ENCODE measurements at regions not wholly inside any gene's neighbourhood (a gene's known extent, or its start where the extent isn't known, plus 50 kb on each side); places are given as distances from the start of the nearest gene placed in this dataset.

DNA sequence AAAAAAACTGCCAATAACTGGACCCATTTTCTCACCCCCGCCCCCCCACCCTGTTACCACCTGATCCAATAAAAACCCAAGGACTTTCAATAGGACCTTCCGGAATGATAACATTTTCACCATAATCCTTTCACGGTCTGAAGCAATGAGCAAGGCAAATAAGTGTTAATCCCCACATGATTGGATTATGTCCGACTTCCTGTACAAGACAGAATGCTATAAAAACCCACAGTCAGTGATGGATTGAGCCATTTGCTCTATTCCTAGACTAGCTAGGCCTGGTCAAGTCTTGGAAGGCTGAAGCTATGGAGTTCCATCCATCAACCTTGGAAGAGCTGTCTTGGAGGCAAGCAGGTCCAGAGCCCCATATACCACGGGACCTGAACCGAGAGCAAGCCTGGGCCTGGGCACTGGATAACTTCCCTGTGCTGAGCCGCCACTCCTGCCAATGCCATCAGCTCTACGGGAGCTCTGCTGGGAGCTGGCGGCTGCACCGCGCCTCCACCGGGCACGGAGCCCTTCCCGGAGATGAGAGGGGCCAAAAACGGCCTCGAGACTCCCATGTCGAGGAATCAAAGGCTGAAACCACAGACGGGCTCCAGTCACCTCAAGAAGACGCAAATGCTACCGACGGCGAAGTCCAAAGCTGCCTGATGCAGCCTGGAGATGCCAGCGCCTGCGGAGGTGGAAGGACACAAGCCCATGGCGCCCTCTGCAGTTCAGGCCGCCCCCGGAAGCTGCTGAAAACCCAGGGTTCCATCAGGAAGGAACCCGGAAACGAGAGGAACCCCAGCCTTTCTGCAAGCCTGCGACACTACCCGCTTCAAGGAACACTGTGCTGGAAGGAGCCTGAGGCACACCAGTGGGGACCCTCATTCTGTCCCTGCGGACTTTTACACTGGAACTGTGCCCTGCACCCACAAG, 69.2 kb downstream of the ANXA2R start:
- H3K4me3 ChIP-seq = no peak overlapping the region
- peaks cover 0 to 11% (median 0%) of the 10 kb centered on the region in 3 donors for H3K27me3 ChIP-seq
- intact Hi-C loops (cut with DNase I) = no loop called here
- no peaks in the 10 kb centered on the region for H3K4me1 ChIP-seq
- WGBS, 2 donors = 78 to 79% methylated on average over 32 of the region's 32 CpGs
- no peaks in the 10 kb centered on the region for H3K9me3 ChIP-seq
- no peaks in the 10 kb centered on the region for H3K36me3 ChIP-seq
- DNase-seq = no peak
- TF ChIP-seq POLR2AphosphoS5 (IDR thresholded peaks at IDR 0.05) (no peak), POLR2A (IDR thresholded peaks at IDR 0.05) (no peak)
- no peak overlapping the region for H3K27ac ChIP-seq

DNA sequence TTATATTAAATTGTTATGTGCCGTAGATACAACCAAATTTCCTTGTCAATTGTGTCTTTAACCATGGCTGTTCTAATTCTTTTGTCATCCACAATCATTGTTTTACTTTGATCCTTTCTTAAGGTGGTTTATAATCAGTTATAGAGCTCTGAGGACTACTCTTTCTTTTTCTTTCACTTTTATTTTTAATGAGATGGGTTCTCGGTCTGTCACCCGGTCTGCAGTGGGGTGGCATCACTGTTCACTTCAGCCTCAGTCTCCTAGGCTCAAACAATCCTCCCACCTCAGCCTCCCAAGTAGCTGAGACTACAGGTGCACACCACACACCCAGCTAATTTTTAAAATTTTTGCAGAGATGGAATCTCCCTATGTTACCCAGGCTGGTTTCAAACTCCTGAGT, 74.2 kb downstream of the ANXA2R start:
- H3K4me1 ChIP-seq = no peaks in the 10 kb centered on the region
- no peak overlapping the region for H3K27ac ChIP-seq
- H3K4me3 ChIP-seq = no peak overlapping the region
- intact Hi-C loops (cut with DNase I) = no loop called here
- TF ChIP-seq POLR2AphosphoS5 (IDR thresholded peaks at IDR 0.05) = no peak
- TF ChIP-seq, protein P1, sequence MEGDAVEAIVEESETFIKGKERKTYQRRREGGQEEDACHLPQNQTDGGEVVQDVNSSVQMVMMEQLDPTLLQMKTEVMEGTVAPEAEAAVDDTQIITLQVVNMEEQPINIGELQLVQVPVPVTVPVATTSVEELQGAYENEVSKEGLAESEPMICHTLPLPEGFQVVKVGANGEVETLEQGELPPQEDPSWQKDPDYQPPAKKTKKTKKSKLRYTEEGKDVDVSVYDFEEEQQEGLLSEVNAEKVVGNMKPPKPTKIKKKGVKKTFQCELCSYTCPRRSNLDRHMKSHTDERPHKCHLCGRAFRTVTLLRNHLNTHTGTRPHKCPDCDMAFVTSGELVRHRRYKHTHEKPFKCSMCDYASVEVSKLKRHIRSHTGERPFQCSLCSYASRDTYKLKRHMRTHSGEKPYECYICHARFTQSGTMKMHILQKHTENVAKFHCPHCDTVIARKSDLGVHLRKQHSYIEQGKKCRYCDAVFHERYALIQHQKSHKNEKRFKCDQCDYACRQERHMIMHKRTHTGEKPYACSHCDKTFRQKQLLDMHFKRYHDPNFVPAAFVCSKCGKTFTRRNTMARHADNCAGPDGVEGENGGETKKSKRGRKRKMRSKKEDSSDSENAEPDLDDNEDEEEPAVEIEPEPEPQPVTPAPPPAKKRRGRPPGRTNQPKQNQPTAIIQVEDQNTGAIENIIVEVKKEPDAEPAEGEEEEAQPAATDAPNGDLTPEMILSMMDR (IDR thresholded peaks at IDR 0.05) = no peak
- TF ChIP-seq POLR2A (IDR thresholded peaks at IDR 0.05) = no peak
- TF ChIP-seq EP300 (IDR thresholded peaks at IDR 0.05) = no peak
- H3K36me3 ChIP-seq = no peaks in the 10 kb centered on the region
- no peak for DNase-seq
- peaks cover 0 to 14% (median 0%) of the 10 kb centered on the region in 3 donors for H3K27me3 ChIP-seq
- WGBS, 2 donors = 71 to 90% methylated on average over 3 of the region's 3 CpGs
- H3K9me3 ChIP-seq = no peaks in the 10 kb centered on the region

DNA sequence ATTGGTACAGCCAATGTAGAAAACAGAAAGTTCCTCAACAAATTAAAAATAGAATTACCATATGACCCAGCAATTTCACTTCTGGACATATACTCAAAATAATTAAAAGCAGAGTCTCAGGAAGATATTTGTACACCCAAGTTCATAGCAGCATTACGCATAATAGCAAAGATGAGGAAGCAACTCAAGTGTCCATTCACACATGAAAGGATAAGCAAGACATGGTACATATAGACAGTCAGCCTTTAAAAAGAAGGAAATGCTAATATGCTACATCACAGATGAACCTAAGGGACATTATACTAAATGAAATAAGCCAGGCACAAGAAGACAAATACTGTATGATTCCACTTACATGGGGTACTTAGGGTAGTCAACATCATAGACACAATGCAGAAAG, 76.7 kb downstream of the ANXA2R start:
- 80 to 93% methylated on average over 1 of the region's 1 CpG for WGBS, 2 donors
- H3K4me3 ChIP-seq = no peak overlapping the region
- TF ChIP-seq, protein P1 (IDR thresholded peaks at IDR 0.05) = no peak
- no peak for TF ChIP-seq EP300 (IDR thresholded peaks at IDR 0.05)
- no peak for TF ChIP-seq POLR2AphosphoS5 (IDR thresholded peaks at IDR 0.05)
- TF ChIP-seq POLR2A (IDR thresholded peaks at IDR 0.05) = no peak
- no peaks in the 10 kb centered on the region for H3K4me1 ChIP-seq
- no peaks in the 10 kb centered on the region for H3K36me3 ChIP-seq
- no peak for DNase-seq
- no peaks in the 10 kb centered on the region for H3K9me3 ChIP-seq
- no peak overlapping the region for H3K27ac ChIP-seq
- intact Hi-C loops (cut with DNase I) = no loop called here
- peaks cover 0 to 23% (median 0%) of the 10 kb centered on the region in 3 donors for H3K27me3 ChIP-seq

DNA sequence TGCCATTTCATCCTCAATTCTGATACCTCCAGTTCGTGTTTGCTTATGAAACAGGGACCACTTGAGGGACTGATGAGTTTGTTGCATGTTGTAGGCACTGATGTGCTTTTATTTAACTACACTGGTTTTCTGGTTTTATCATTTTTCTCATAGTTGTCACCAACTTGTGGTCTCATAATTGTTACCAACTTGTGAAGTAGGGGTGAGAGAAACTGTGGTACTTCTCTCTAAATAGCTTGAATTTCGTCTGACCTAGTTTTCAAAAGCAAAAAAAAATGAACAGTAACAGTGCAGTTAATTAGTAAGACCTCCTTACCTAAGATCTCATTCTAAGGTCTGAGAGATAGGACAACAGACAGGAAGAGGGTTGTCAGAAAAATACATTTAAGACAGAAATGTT, 78.0 kb downstream of the ANXA2R start:
- DNase-seq = no peak
- TF ChIP-seq, protein P1 (IDR thresholded peaks at IDR 0.05) = no peak
- TF ChIP-seq POLR2A (IDR thresholded peaks at IDR 0.05) = no peak
- TF ChIP-seq POLR2AphosphoS5 (IDR thresholded peaks at IDR 0.05) = no peak
- TF ChIP-seq EP300 (IDR thresholded peaks at IDR 0.05) = no peak
- Histone ChIP-seq H3K36me3 (no peaks in the 10 kb centered on the region), H3K4me1 (no peaks in the 10 kb centered on the region), H3K27ac (no peak overlapping the region), H3K4me3 (no peak overlapping the region), H3K27me3 (peaks cover 0 to 29% (median 0%) of the 10 kb centered on the region in 3 donors), H3K9me3 (no peaks in the 10 kb centered on the region)
- intact Hi-C loops (cut with DNase I) = no loop called here
- 63 to 77% methylated on average over 2 of the region's 2 CpGs for WGBS, 2 donors

DNA sequence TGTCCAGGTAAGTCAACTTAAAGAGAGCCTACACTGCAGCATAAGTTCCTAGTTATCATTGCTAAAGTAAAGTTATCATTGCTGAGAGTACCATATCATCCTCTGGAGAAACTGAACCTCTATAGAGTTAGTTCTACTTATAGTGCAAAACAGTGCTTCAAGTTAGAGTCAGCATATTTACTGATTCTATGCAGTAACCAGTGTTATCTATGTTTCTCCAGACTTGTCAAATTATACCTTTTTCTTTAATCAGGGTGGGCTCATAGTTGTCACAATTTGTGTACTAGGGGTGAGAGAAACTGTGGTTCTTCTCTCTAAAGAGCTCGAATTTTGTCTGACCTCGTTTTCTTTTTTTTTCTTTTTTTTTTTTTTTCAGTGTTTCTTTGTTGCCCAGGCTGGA, 79.6 kb downstream of the ANXA2R start:
- intact Hi-C loops (cut with DNase I) = no loop called here
- WGBS, 2 donors = 57 to 70% methylated on average over 2 of the region's 2 CpGs
- no peaks in the 10 kb centered on the region for H3K4me1 ChIP-seq
- TF ChIP-seq, protein P1 (IDR thresholded peaks at IDR 0.05) = no peak
- TF ChIP-seq POLR2AphosphoS5 (IDR thresholded peaks at IDR 0.05) (no peak), EP300 (IDR thresholded peaks at IDR 0.05) (no peak), POLR2A (IDR thresholded peaks at IDR 0.05) (no peak)
- H3K27me3 ChIP-seq = peaks cover 0 to 45% (median 0%) of the 10 kb centered on the region in 3 donors
- no peaks in the 10 kb centered on the region for H3K9me3 ChIP-seq
- H3K36me3 ChIP-seq = no peaks in the 10 kb centered on the region
- no peak overlapping the region for H3K4me3 ChIP-seq
- no peak overlapping the region for H3K27ac ChIP-seq
- DNase-seq = no peak
